Neuronal stem cell (in vitro differentiated cells): ENCODE measurements at regions not wholly inside any gene's neighbourhood (a gene's known extent, or its start where the extent isn't known, plus 50 kb on each side); places are given as distances from the start of the nearest gene placed in this dataset.

Experiments used
- DNase-seq: peaks from one replicate; pipeline ENCODE4 v3.0.0-alpha.2; 2013; ENCODE audit warnings: low spot score
- H2AFZ ChIP-seq: one replicate; pipeline ENCODE4 v1.6.1; 2013; ENCODE audit warnings: mild to moderate bottlenecking, low read length, inconsistent platforms
- H2AK5ac ChIP-seq: 2 replicates; pipeline ENCODE4 v1.6.1; 2013; ENCODE audit warnings: low read depth, mild to moderate bottlenecking, inconsistent platforms, low read length, moderate library complexity, mixed read lengths
- H2BK120ac ChIP-seq: 2 replicates; pipeline ENCODE4 v1.6.1; 2013; ENCODE audit warnings: low read depth, mild to moderate bottlenecking, inconsistent platforms, low read length, moderate library complexity, mixed read lengths
- H2BK12ac ChIP-seq: one replicate; pipeline ENCODE4 v1.6.1; 2013; ENCODE audit warnings: low read length, inconsistent platforms
- H2BK15ac ChIP-seq: 2 replicates; pipeline ENCODE4 v1.6.1; 2013; ENCODE audit warnings: mild to moderate bottlenecking, low read length, inconsistent platforms, mixed read lengths
- H2BK5ac ChIP-seq: one replicate; pipeline ENCODE4 v1.6.1; 2013; ENCODE audit warnings: inconsistent platforms, mild to moderate bottlenecking, low read length, moderate library complexity
- H3K14ac ChIP-seq: one replicate; pipeline ENCODE4 v1.6.1; 2013; ENCODE audit warnings: low read length, inconsistent platforms
- H3K18ac ChIP-seq: 2 replicates; pipeline ENCODE4 v1.6.1; 2013; ENCODE audit warnings: low read length, inconsistent platforms
- H3K23ac ChIP-seq: 2 replicates; pipeline ENCODE4 v1.6.1; 2013; ENCODE audit warnings: low read depth, mild to moderate bottlenecking, mixed read lengths, low read length, inconsistent platforms; ENCODE audit not compliant: poor library complexity
- H3K27ac ChIP-seq: replicated peaks from 3 replicates; pipeline ENCODE4 v1.5.1; 2013; ENCODE audit warnings: low read length, inconsistent platforms
- H3K27me3 ChIP-seq, 3 experiments: 2 replicates each; pipeline ENCODE4 v1.6.1; 2013; ENCODE audit warnings: low read length in 3 of 3, mild to moderate bottlenecking in 2 of 3, inconsistent platforms in 1 of 3, low read depth in 1 of 3, mixed read lengths in 1 of 3, moderate library complexity in 1 of 3; ENCODE audit not compliant: control insufficient read depth in 3 of 3, insufficient read depth in 3 of 3
- H3K36me3 ChIP-seq, 2 donors: replicated peaks in 1 of 2; 2 replicates each; pipeline ENCODE4 v1.6.1; 2013; ENCODE audit warnings: low read length in 2 of 2; ENCODE audit not compliant: control insufficient read depth in 2 of 2, insufficient read depth in 2 of 2
- H3K4ac ChIP-seq: 2 replicates; pipeline ENCODE4 v1.6.1; 2013; ENCODE audit warnings: inconsistent platforms, mild to moderate bottlenecking, low read length, moderate library complexity
- H3K4me1 ChIP-seq, 2 donors: 1 replicate in 1 of 2; 2 replicates in 1 of 2; pipeline ENCODE4 v1.6.1; 2013; ENCODE audit warnings: low read length in 2 of 2, low read depth in 1 of 2; ENCODE audit not compliant: control insufficient read depth in 2 of 2, insufficient read depth in 1 of 2
- H3K4me2 ChIP-seq: one replicate; pipeline ENCODE4 v1.6.1; 2013; ENCODE audit warnings: mild to moderate bottlenecking, low read length, inconsistent platforms; ENCODE audit not compliant: insufficient read depth, poor library complexity, severe bottlenecking
- H3K4me3 ChIP-seq, 2 donors: 2 replicates each; pipeline ENCODE4 v1.5.1; 2013; ENCODE audit warnings: low read length in 2 of 2, mild to moderate bottlenecking in 2 of 2, inconsistent platforms in 1 of 2, moderate library complexity in 1 of 2
- H3K79me1 ChIP-seq: one replicate; pipeline ENCODE4 v1.6.1; 2013; ENCODE audit warnings: low read depth, mild to moderate bottlenecking, inconsistent platforms, low read length, moderate library complexity
- H3K9ac ChIP-seq: one replicate; pipeline ENCODE4 v1.6.1; 2013; ENCODE audit warnings: mild to moderate bottlenecking, low read depth, low read length, inconsistent platforms; ENCODE audit not compliant: poor library complexity
- H3K9me3 ChIP-seq, 2 donors: replicated peaks in 1 of 2; 2 replicates each; pipeline versions ENCODE3 to v1.6.1; 2013; ENCODE audit warnings: low read length in 2 of 2, mild to moderate bottlenecking in 2 of 2, inconsistent platforms in 1 of 2, low read depth in 1 of 2, mixed read lengths in 1 of 2, moderate library complexity in 1 of 2; ENCODE audit not compliant: control insufficient read depth in 2 of 2, insufficient read depth in 1 of 2
- H4K8ac ChIP-seq: one replicate; pipeline ENCODE4 v1.6.1; 2013; ENCODE audit warnings: low read depth, mild to moderate bottlenecking, inconsistent platforms, low read length, moderate library complexity
- H4K91ac ChIP-seq: one replicate; pipeline ENCODE4 v1.6.1; 2013; ENCODE audit warnings: low read length, low read depth, mild to moderate bottlenecking, inconsistent platforms; ENCODE audit not compliant: poor library complexity
- WGBS, 2 donors: extraction: QIAGEN DNeasy Blood & Tissue Kit; methylation state at CpG; one replicate each; pipeline ENCODE4 v1.1.7; 2013; ENCODE audit warnings: missing lambda C conversion rate in 2 of 2, mixed read lengths in 1 of 2; ENCODE audit not compliant: insufficient read length in 2 of 2, insufficient replicate concordance in 1 of 2; ENCODE audit errors: extremely low coverage in 2 of 2; 5-methylcytosine and 5-hydroxymethylcytosine counted together

DNA sequence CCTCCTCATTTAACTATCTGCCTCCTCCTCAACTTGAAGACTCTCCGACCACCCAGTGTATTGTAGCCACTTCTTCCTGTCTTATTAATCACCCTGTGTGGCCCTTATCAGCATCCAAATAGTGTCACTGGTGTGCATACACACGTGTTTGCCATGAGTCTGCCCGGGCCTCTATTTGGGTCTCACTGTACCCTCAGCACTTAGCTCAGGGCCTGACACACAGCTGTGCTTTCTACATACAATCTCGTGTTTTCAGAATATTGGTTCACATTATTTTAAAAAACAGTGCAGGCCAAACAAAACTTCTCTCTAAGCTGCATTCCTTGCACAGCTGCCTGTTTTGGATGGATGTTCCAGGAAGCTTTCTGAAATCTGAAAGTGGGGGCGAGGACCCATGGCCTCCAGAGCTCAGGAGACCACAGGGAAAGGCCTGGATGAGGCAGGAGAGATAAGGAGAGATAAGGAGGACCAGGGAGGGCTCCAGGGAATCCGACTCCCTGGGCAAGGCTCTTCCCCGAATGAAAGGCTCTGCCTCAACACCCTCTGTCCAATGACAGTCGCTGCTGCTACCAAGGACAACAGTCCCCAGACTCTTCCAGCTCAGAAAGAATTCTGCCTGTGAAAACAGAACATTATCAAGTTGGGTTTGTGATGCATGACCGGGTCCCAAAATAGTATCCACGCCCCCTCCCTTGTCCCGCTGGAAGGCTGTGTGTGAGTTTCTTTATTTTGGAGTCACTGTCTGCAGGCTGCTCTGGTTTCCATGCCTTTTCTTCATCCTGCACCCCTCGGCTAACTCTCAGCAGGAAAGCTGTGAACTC, 255.6 kb downstream of the NSG2 start:
- Histone ChIP-seq H3K27ac (peak overlapping the region; percentile 76), H2BK15ac (peak overlapping the region; percentile 21), H2BK5ac (no peak overlapping the region), H3K4ac (no peak overlapping the region), H3K18ac (peak overlapping the region; percentile 59), H4K91ac (no peak overlapping the region), H3K36me3 (no peaks in the 10 kb centered on the region), H3K4me2 (no peak overlapping the region), H2AFZ (no peak overlapping the region), H3K9ac (no peak overlapping the region), H2AK5ac (no peak overlapping the region), H4K8ac (no peak overlapping the region), H3K23ac (no peak overlapping the region), H2BK120ac (no peak overlapping the region), H3K4me1 (peaks cover 0 to 24% of the 10 kb centered on the region in 2 donors), H3K4me3 (no peak overlapping the region), H2BK12ac (no peak overlapping the region), H3K27me3 (no peaks in the 10 kb centered on the region), H3K79me1 (no peaks in the 10 kb centered on the region), H3K14ac (no peak overlapping the region), H3K9me3 (no peaks in the 10 kb centered on the region)
- peak; percentile 54 for DNase-seq
- no CpG with 5 or more reads among the region's 12 CpGs for WGBS, 2 donors

DNA sequence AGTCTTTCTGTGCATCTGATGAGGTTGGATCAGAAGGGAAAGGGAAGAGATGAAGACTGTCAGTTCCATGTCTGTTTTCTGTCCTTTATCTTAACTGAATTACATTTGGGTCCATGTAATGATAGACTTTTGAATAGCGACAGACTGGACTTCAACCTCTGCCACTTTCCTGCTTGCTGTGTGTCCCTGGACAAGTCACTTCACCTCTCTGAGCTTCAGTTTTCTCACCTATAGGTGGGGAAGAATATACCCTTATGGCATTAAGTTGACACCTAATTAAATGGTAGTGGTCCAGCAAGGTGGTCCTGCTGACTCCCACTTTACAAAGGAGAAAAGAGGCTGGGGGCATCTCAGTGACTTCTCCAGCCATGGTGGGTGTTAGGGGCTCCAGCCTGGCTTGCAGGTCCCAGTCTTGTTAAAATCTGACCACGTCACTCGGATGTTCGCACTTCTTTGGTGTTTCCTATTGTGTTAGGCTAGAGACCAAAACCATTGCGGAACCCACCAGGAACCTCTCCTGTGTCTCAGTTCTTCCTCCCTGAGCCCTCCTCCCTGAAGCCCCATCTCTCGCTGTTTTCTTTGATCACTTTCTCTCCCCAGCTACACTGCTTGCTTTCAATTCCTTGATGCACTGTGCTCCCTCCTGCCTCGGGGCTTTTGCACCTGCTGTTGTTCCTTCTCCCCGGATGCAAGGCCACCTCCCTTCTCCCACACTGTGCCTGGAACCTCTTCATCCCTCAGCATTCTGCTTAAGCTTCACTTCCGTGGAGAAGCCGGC, 256.5 kb downstream of the NSG2 start:
- H3K4me1 ChIP-seq, result peaks cover 0 to 27% of the 10 kb centered on the region in 2 donors
- H4K91ac ChIP-seq, result no peak overlapping the region
- H2BK12ac ChIP-seq, result no peak overlapping the region
- no peak overlapping the region for H3K4me3 ChIP-seq
- H3K4ac ChIP-seq, result no peak overlapping the region
- H2AFZ ChIP-seq, result no peak overlapping the region
- H3K4me2 ChIP-seq, result no peak overlapping the region
- H3K27me3 ChIP-seq, result no peaks in the 10 kb centered on the region
- no peak overlapping the region for H2BK15ac ChIP-seq
- H3K9ac ChIP-seq, result no peak overlapping the region
- H3K14ac ChIP-seq, result no peak overlapping the region
- H3K36me3 ChIP-seq, result no peaks in the 10 kb centered on the region
- no peak overlapping the region for H2BK5ac ChIP-seq
- H3K27ac ChIP-seq, result peak overlapping the region; percentile 47
- no peak overlapping the region for H4K8ac ChIP-seq
- no peak for DNase-seq
- H3K23ac ChIP-seq, result no peak overlapping the region
- no CpG with 5 or more reads among the region's 10 CpGs for WGBS, 2 donors
- H2AK5ac ChIP-seq, result no peak overlapping the region
- no peaks in the 10 kb centered on the region for H3K79me1 ChIP-seq
- no peak overlapping the region for H2BK120ac ChIP-seq
- no peaks in the 10 kb centered on the region for H3K9me3 ChIP-seq
- H3K18ac ChIP-seq, result no peak overlapping the region

DNA sequence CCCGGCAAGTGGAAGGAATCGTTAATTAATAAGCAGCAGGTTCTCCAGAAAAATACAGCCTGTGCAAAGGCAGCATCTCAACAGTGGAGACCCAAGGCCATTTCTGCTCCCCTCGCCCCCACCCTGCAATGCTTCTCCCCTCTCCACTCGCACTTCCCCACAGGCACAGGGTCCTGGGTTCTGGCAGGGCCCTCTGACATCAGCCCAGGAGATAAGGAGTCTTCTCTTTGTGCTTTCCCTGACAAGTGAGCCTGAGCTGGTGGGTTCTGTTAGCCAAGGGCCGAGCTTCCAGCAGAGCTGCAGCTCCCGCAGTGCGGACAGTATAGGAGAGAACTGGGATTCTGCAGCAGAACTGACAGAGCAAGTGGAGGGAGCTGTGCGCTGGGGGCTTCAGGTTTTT, 257.5 kb downstream of the NSG2 start:
- Histone ChIP-seq H2AFZ (no peak overlapping the region), H3K23ac (no peak overlapping the region), H2AK5ac (peak overlapping the region; percentile 6), H2BK15ac (no peak overlapping the region), H3K9ac (no peak overlapping the region), H3K4me1 (peaks cover 0 to 27% of the 10 kb centered on the region in 2 donors), H3K4me2 (no peak overlapping the region), H3K4me3 (no peak overlapping the region), H3K4ac (no peak overlapping the region), H3K27ac (no peak overlapping the region), H3K27me3 (no peaks in the 10 kb centered on the region), H2BK5ac (no peak overlapping the region), H2BK120ac (no peak overlapping the region), H3K79me1 (no peaks in the 10 kb centered on the region), H3K9me3 (no peaks in the 10 kb centered on the region), H2BK12ac (peak overlapping the region; percentile 63), H3K14ac (no peak overlapping the region), H4K91ac (no peak overlapping the region), H4K8ac (no peak overlapping the region), H3K36me3 (no peaks in the 10 kb centered on the region), H3K18ac (peak overlapping the region; percentile 65)
- WGBS, 2 donors, result no CpG with 5 or more reads among the region's 8 CpGs
- DNase-seq, result no peak

DNA sequence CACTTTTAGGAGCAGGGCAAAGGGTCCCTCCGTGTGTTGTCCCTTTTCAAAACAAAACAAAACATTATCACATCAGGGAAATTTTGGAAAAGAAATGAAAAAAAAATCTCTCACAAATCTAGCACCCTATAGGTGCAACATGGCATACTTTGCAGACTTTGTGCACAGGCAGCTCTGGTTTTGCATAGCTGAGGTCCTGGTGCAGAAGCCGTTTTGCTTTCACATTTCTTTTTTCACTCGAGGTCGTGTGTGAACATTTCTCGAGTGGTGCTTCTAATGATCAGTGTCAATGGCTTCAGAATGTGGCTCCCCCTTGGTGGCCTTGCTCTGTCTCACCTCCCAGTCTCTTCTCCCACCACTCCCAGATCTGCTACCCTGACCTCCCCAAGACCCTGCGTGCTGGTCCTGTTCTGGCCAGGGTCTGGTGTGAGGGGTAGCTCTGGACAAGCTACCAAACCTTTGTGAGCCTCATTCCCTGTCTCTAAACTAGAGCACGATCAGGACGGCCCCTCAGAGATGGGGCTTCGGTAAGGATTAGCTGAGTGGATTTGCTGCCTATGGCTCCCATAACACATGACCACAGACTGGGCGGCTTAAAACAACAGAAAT, 258.0 kb downstream of the NSG2 start:
- no CpG with 5 or more reads among the region's 10 CpGs for WGBS, 2 donors
- Histone ChIP-seq H3K14ac (no peak overlapping the region), H2BK120ac (no peak overlapping the region), H3K4me1 (peaks cover 0 to 27% of the 10 kb centered on the region in 2 donors), H4K91ac (no peak overlapping the region), H3K23ac (no peak overlapping the region), H2AFZ (no peak overlapping the region), H3K9me3 (no peaks in the 10 kb centered on the region), H2AK5ac (peak overlapping the region; percentile 35), H3K18ac (peak overlapping the region; percentile 62), H2BK15ac (peak overlapping the region; percentile 43), H3K4me2 (no peak overlapping the region), H3K36me3 (no peaks in the 10 kb centered on the region), H3K4me3 (no peak overlapping the region), H3K4ac (no peak overlapping the region), H3K27ac (no peak overlapping the region), H3K79me1 (no peaks in the 10 kb centered on the region), H3K27me3 (no peaks in the 10 kb centered on the region), H3K9ac (no peak overlapping the region), H4K8ac (no peak overlapping the region), H2BK12ac (peak overlapping the region; percentile 79), H2BK5ac (no peak overlapping the region)
- no peak for DNase-seq
